Ishikawa (cell line): ENCODE measurements at regions not wholly inside any gene's neighbourhood (a gene's known extent, or its start where the extent isn't known, plus 50 kb on each side); places are given as distances from the start of the nearest gene placed in this dataset.

ENCODE experiments used
- EGR1 ChIP-seq: IDR thresholded peaks from 2 replicates; pipeline ENCODE4 v1.6.1; 2012
- EP300 ChIP-seq: IDR thresholded peaks from 2 replicates; pipeline ENCODE4 v1.6.1; 2012; ENCODE audit warnings: borderline replicate concordance
- FOXM1 ChIP-seq: IDR thresholded peaks from 2 replicates; pipeline ENCODE4 v1.6.1; 2012; ENCODE audit warnings: low read depth, borderline replicate concordance
- REST ChIP-seq: IDR thresholded peaks from 2 replicates; pipeline ENCODE4 v1.6.1; 2012; ENCODE audit warnings: low read depth, mild to moderate bottlenecking
- TAF1 ChIP-seq: IDR thresholded peaks from 2 replicates; pipeline ENCODE4 v1.6.1; 2012; ENCODE audit warnings: low read depth, mild to moderate bottlenecking
- TCF12 ChIP-seq: IDR thresholded peaks from 2 replicates; pipeline ENCODE4 v1.6.1; 2012; ENCODE audit warnings: low read depth
- YY1 ChIP-seq: IDR thresholded peaks from 2 replicates; pipeline ENCODE4 v1.6.1; 2012; ENCODE audit warnings: low read depth

GRCh38 chr4:158444621-158445020 lies 77.1 kb upstream of the RXFP1 start:
- no peak for TF ChIP-seq EGR1
- TF ChIP-seq EP300: no peak
- no peak for TF ChIP-seq REST
- no peak for TF ChIP-seq TCF12
- TF ChIP-seq TAF1: no peak
- TF ChIP-seq YY1: no peak
- no peak for TF ChIP-seq FOXM1
